OCI-LY3 (cell line): ENCODE measurements at regions not wholly inside any gene's neighbourhood (a gene's known extent, or its start where the extent isn't known, plus 50 kb on each side); places are given as distances from the start of the nearest gene placed in this dataset.

Source experiments
- CTCF ChIP-seq: fragments of 200-600, 300-600 bp; sonication (generic); IDR thresholded peaks from 2 replicates; pipeline ENCODE4 v1.5.1; 2014; ENCODE audit warnings: antibody characterized with exemption, low read length, low read depth
- EZH2phosphoT487 ChIP-seq: fragments of 200-600 bp; shearing (Covaris generic); IDR thresholded peaks from 2 replicates; pipeline ENCODE4 v1.6.1; 2018; ENCODE audit warnings: antibody characterized with exemption, mixed run types, low read depth

- TF ChIP-seq CTCF (no peak), EZH2phosphoT487 (no peak)
These were observed 303.8 kb upstream of the NEGR1 start for GRCh38 chr1:72586023-72586685.
